ENCODE measurements at regions not wholly inside any gene's neighbourhood (a gene's known extent, or its start where the extent isn't known, plus 50 kb on each side); places are given as distances from the start of the nearest gene placed in this dataset.
"Not testable (repeated sequence)": the region's sequence is repeated elsewhere in the genome, so short reads cannot be mapped to it uniquely, and the experiment has no call there.

GRCh38 chr3:195994343-195994742 lies 86.0 kb upstream of the TNK2 start:
- TF ChIP-seq PAX5 (IDR thresholded peaks at IDR 0.05; ENCODE audit: insufficient read depth, low read length, severe bottlenecking); POLR2AphosphoS5 (IDR thresholded peaks at IDR 0.05; ENCODE audit: low read depth, low read length); POLR2A (IDR thresholded peaks at IDR 0.05; ENCODE audit: low read depth, low read length); TAF1 (IDR thresholded peaks at IDR 0.05; ENCODE audit: low read depth, low read length); SPI1 (IDR thresholded peaks at IDR 0.05; ENCODE audit: low read depth, low read length): not testable (repeated sequence)
